NOMO-1 (cell line): ENCODE measurements at regions not wholly inside any gene's neighbourhood (a gene's known extent, or its start where the extent isn't known, plus 50 kb on each side); places are given as distances from the start of the nearest gene placed in this dataset.
"Not testable (repeated sequence)": the region's sequence is repeated elsewhere in the genome, so short reads cannot be mapped to it uniquely, and the experiment has no call there.

Experiments
- DNase-seq, 2 experiments: peaks; one replicate each; lab custom pipeline; 2025; ENCODE audit not compliant: unreplicated experiment in 2 of 2; lab: John Stamatoyannopoulos, UW

GRCh38 chr17:22551695-22552415 is 859.5 kb downstream of the KCNJ18 start:
- DNase-seq, result not testable (repeated sequence)

GRCh38 chr17:22569459-22570143 is 877.3 kb downstream of the KCNJ18 start:
- no peak for DNase-seq

GRCh38 chr17:22570144-22570845 is 878.0 kb downstream of the KCNJ18 start:
- no peak for DNase-seq

- DNase-seq, result no peak
Measured at GRCh38 chr17:22599322-22599721, 907.0 kb downstream of the KCNJ18 start.

- peak in 1 of 2 experiments; percentile 15 for DNase-seq
Measured at GRCh38 chr17:22600644-22601298, 908.4 kb downstream of the KCNJ18 start.
